Iris pigment epithelial cell (primary cell): ENCODE measurements at regions not wholly inside any gene's neighbourhood (a gene's known extent, or its start where the extent isn't known, plus 50 kb on each side); places are given as distances from the start of the nearest gene placed in this dataset.

ENCODE experiments used
- DNase-seq: peaks from one replicate; pipeline ENCODE4 v3.0.0-alpha.2; 2011; ENCODE audit warnings: low read depth

DNA sequence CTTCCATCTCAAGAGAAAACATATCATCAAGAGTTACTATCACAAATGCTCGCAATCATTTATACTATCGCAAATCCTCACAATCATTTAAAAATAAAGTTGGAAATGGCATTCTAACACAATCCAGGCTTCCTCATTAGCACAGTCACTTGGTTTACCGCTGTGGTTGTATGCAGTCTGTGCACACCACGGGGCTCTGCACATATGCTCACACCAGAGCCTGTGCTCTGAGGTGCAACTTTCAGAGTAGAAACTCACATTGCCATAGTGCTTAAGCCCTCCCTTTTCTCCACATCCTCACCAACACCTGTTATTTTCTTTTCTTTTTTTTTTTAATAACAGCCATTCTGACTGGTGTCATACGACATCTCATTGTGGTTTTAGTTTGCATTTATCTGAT lies 235.6 kb upstream of the KLF6 start:
- DNase-seq, result no peak

DNA sequence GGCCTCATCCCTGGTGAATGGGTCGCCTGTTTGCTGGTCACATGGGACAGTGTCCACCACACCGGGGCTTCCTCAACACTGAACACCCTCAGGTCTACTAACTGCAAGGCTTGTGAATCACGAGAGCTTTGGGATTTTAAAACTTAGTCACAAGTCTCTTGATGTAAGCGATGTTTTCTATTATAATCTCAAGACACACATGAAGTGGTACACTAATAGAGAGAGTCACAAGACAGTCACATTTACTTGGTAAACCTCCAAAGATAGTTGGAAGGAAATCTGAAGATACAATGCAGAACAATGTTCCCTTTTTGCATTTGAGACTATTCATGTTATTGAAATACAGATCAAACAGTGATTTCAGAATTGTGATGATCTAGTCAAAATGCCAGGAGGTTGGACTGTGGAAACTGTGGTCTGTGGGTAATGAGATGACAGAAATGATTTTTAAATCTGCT lies 233.1 kb upstream of the KLF6 start:
- no peak for DNase-seq

- DNase-seq, result no peak
Measured at GRCh38 chr10:4017336-4017735, 232.3 kb upstream of the KLF6 start.

- DNase-seq, result no peak
Measured at GRCh38 chr10:4016214-4016740, 231.3 kb upstream of the KLF6 start.

DNA sequence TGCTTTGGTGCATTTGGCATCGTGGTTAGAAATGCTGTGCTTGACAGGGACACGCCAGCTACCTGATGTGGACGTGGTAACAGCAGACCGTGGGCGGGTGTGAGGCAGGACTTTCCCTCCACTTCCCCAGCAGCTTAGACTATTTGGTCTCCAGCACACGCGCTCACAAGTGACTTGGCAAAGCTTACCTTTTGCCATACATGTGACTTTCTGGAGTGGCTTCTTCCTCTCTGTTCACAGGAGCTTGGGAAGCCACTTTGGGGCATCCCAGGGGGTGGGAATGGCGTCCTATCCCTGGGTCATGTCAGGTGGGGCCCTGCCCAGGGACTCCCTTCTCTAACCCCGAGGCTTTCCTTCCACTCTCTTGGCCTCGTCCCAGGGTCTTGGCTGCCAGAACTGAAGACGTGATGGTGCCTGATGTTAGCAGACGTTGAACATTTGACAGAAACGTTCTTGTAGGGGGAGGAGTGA lies 228.7 kb upstream of the KLF6 start:
- no peak for DNase-seq

- DNase-seq, result no peak
Measured at GRCh38 chr10:4012848-4013247, 227.8 kb upstream of the KLF6 start.

GRCh38 chr10:4011136-4011812 lies 226.3 kb upstream of the KLF6 start:
- DNase-seq, result no peak

DNA sequence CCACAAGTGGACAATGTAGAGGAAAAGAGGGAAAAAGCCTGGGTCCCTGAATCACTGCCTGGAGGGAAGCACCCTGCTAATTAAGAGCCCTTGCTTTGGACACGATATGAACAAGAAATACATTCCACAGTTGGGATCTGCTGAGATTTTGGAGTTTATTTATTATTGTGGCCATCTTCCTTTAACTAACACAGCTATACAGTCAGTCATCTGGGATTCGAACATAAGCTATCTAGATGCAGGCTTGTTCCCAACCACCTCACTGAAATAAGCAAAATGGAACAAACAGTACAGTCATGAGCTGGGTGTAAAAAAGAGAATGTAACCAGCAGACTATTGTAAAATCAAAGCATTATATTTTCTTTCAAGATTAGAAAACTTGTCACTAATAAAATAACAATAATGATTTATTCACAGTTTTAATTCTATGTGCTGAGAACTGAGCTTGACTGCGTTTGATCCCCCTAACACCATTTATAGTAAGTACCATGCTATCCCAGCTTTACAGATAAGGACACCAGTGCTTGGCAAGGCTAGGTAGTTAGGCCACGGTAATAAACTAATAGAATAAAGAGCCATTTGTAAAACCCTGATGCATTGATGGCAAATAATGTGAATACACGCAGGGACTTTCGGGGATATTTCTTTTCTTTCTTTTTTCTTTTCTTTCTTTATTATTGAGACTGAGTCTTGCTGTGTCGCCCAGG lies 223.8 kb upstream of the KLF6 start:
- DNase-seq, result no peak

DNA sequence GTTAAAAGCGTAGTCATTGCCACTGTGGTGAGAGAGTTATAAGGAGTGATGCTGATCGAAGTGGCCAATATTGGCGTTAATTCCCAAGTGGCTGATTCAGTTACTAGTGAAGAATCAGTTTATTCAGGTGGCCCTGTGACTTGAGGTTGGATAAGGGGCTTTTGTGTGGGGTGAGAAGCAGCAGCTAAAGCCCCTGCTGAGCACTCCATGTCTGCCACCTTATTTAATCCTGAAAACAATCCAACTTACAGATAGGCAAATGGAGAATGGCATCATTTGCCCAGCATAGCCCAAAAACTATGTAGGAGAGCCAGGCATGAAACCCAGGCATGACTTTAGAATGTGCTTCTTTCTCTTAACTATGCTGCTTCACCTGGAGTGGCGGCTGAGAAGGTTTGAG lies 222.8 kb upstream of the KLF6 start:
- no peak for DNase-seq

GRCh38 chr10:4006858-4007257 lies 221.8 kb upstream of the KLF6 start:
- no peak for DNase-seq

GRCh38 chr10:4006051-4006450 lies 221.0 kb upstream of the KLF6 start:
- DNase-seq, result no peak

- no peak for DNase-seq
Measured at GRCh38 chr10:4004990-4005389, 220.0 kb upstream of the KLF6 start.

- no peak for DNase-seq
Measured at GRCh38 chr10:4004144-4004543, 219.1 kb upstream of the KLF6 start.

DNA sequence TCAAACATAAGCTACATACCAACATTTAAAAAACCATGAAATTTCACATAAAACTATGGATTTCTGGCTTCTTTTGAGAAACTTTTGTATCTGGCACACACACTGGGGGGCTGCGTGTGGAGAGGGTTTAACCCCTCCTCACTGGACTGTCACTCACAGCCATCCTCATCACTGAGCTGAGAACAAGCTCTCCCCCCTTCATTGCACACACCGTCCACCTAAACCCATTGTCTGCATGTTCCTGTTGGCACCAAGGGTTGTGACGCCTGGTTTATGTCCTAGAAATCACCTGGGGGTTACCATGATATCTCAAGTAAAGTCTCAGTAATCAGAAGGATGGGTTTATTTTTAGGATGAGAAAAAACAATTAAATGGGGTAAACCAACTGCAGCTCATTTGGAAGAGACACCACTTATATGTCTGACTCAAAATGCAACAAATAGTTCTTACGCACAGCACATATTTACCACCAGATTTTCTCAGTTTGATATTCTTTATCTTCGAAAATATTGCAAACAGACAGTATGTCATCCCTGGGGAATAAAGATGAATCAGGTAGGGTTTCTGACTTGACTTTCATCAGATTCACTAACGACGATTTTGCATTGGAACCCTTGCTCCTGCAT lies 218.5 kb upstream of the KLF6 start:
- DNase-seq, result no peak

DNA sequence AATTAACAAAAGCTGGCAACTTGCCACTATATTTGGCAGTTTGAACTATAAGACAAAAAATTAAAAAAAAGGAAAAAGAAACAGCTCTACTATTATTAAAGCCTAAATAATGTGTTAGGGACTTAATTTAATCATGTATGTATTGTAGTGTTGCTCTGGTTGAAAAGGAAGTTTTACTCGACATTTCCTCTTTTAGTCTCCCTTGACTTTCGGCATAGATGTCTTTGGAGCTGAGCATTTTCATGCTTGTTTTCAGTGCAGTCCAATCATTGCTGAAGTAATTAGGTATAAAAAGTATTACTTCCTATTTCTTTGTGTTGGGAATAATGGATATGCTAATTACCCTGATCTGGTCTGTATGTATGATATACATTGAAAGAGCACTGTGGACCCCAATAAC lies 216.8 kb upstream of the KLF6 start:
- no peak for DNase-seq

DNA sequence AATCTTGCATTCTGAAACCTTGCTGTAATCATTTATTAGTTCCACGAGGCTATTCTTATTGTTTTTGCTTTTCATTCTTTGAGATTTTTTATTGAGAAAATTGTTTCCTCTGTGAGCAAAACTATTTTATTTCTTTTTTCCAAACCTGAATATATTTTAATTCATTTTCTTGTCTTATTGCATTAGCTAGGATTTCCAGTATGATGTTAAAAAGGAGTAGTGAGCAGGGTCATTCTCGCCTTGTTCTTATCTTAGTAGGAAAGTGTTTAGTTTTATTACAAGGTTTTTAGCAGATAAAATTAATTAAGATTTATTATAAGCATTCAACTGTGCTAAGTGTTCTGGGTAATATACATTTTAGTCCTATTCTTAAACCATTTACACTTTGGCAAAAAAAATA lies 214.6 kb upstream of the KLF6 start:
- DNase-seq, result no peak

DNA sequence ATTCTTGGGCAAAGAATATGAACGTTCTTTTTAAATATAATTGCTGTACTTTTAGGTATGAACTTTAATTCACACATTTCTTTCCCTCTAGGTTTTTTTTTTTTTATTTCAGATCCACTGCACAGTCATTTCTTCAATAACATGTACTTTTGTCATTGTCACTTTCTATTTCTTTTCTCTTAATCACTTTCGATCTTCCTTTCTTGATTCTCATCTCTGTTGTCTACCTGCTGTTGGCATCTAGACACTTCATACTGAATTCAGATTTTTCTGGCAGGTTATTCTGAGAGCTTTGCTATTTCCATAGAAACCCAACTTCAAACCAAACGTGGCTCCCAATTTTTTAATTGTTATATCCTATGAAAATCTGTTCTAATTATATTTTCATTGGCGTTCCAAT lies 211.7 kb upstream of the KLF6 start:
- DNase-seq, result no peak

DNA sequence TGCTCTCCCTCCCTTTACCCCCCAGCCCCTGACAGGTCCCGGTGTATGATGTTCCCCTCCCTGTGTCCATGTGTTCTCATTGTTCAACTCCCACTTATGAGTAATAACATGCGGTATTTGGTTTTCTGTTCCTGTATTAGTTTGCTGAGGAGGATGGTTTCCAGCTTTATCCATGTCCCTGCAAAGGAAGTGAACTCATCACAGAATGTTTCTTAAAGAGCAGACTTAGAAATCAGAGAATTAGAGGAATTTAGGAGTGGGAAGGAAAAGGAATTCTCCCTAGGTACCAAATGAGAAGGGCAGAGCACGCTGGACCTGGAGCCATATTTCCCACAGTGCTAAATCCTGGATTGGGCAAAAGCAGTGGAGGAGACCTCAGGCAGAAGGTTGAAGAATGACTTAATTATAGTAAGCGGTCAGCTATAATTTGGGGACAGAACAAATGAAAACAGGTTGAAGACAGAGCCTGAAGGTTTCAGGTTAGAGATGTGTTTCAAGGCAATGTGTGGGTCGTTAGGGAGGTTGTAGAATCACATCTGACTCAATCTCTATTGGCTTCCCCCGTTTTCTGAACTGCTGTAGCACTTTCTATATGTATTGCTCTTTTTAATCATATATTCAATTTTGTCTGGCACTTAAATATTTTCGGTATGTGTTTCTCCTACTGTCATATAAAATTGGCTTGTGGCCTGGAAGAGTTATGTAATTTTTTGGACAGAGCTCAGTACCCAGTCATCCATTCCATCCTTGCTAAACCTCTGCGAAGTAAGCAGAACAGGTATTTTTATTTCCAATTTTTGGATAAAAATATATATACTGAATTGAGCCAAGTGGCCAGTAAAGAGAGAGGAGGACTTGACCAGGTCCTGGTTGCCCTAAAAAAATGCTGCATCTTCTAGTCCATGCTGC lies 210.5 kb upstream of the KLF6 start:
- DNase-seq, result peak; percentile 78

DNA sequence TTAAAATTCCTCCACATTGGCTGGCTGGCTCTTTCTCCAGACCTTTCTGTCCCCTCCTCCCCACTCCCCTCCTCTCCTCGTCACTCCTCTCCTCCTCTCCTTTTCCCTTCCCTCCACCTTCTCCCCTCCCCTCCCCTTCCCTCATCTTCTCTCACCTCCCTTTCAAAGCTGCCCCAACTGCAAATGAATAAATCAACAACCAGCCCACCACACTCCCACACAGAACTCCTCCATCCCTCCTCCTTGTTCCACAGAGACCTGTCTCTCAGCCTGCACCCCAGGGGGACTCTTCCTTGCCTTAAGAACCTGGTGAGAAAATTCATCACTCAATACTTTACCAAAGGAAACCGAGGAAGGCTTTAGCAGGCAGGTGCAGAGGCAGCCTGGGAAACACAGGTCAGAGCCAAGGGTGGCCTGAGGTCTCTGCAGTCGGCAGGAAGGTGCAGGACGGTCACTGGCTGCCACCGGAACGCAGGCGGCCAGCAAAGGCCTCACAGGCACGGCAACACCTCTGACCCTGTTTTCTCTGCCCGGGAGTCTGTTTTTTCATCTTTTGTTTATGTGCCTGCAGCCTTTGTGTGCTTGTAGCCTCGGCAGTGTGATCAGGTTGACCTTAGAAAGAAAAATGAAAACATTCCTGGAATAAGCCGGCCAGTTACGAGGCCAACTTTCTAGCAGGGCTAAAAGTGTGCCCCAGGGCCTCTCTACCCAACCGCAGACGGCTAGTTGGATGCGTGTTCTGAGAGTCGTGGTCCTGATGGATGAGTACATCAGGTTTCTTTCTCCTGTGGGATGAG lies 207.6 kb upstream of the KLF6 start:
- no peak for DNase-seq

GRCh38 chr10:3990307-3990706 lies 205.3 kb upstream of the KLF6 start:
- no peak for DNase-seq
